ENCODE measurements at regions not wholly inside any gene's neighbourhood (a gene's known extent, or its start where the extent isn't known, plus 50 kb on each side); places are given as distances from the start of the nearest gene placed in this dataset.

- TF ChIP-seq CTCF (IDR thresholded peaks at IDR 0.05) (no peak), POLR2A (IDR thresholded peaks at IDR 0.05) (no peak)
These were observed 406.8 kb upstream of the TBX3 start for GRCh38 chr12:115090783-115091182.

Measured in upper lobe of left lung (tissue), 4 donors.